Stimulated activated CD8-positive, alpha-beta memory T cell treated with anti-CD3 and anti-CD28 coated beads, Interleukin-15, amount 100 ng/mL, for 1 hour (primary cell): ENCODE measurements at regions not wholly inside any gene's neighbourhood (a gene's known extent, or its start where the extent isn't known, plus 50 kb on each side); places are given as distances from the start of the nearest gene placed in this dataset.
"Not testable (repeated sequence)": the region's sequence is repeated elsewhere in the genome, so short reads cannot be mapped to it uniquely, and the experiment has no call there.

Source experiments
- DNase-seq: peaks from one replicate; pipeline ENCODE4 v3.0.0-alpha.2; 2020; ENCODE audit warnings: low read depth

GRCh38 chr3:140870351-140870750, 71.3 kb upstream of the SLC25A36 start:
- DNase-seq: no peak

- no peak for DNase-seq
Measured at GRCh38 chr3:140871022-140871421, 70.6 kb upstream of the SLC25A36 start.

GRCh38 chr3:140872165-140872564, 69.5 kb upstream of the SLC25A36 start:
- DNase-seq: not testable (repeated sequence)

GRCh38 chr3:140883428-140884040, 58.1 kb upstream of the SLC25A36 start:
- no peak for DNase-seq

- not testable (repeated sequence) for DNase-seq
Measured at GRCh38 chr3:140885697-140886096, 55.9 kb upstream of the SLC25A36 start.
